Hematopoietic multipotent progenitor cell treated with erythropoietin and hydrocortisone succinate and interleukin-3 and kit ligand, for 4 days (in vitro differentiated cells): ENCODE measurements at regions not wholly inside any gene's neighbourhood (a gene's known extent, or its start where the extent isn't known, plus 50 kb on each side); places are given as distances from the start of the nearest gene placed in this dataset.

Experiments
- DNase-seq: peaks from one replicate; pipeline ENCODE4 v3.0.0-alpha.2; 2015

DNA sequence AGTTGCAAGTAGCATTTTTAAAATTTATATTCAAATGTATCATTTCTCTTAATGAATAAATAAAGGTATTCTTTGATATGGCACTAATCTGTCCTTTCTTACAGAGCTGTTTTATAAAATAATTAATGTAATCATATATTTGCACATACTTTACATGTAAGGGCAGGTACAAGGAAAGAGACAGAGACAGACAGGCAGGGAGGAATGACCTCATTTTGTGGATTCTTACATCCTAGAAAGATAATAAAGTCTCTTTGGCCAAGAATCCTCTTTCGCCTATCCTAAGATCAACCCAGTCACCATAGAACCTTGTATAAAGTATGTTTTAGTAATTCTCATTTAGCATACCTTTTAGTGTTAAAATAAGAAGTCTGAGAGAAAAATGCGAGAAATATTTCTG, 98.5 kb upstream of the CTSO start:
- no peak for DNase-seq

DNA sequence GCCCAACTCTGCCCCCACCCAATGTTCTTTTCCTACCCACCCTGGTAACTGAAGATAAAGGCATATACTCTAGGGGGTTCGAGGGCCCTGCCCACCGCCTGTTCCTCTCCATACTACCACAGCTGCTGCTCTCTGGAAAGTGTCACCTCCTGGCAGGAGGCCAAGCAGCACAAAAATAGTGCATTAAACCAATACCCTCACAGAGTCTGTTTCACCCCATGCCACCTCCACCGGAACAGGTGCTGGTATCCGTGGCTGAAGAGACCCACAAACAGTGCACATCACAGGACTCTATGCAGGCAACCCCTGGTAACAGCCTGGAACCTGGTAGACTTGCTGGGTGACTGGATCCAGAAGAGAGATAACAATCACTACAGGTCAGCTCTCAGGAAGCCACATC, 85.1 kb upstream of the CTSO start:
- peak; percentile 34 for DNase-seq

DNA sequence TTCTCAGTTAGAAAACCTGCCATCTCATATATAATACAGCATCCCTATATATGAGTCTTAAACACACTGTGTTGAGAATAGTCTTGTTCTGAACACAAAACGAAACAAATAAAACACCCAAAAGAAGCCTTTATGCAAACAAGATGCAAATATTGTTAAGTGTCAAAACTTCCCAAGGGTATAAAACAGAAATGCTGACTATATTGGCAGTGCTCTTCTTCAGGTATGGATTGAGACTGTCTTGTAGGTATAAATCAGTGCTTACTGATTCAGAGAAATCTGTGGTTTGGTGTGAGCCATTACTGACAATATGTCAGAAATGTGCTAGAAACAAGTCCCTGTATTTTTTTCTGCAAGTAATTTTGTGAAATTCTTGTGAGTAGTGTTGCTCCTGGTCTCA, 82.8 kb upstream of the CTSO start:
- no peak for DNase-seq

DNA sequence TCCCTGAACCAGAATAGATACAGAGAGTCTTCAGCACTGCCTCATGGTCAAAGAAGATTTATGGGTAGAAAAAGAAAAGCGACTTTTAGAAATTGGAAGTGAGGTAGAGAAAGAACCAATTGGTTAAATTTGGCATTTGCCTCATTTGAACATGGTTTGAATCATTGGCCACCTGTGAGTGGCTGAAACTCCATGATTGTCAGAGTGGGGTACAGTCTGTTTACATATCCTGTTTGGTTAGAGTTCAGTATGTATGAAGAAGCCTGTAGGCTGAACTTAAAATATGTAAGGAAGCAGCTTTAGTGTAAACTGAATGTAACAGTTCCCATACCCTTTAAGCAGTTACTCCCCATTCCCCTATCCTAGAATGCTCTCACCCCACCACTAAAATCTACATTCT, 76.0 kb upstream of the CTSO start:
- no peak for DNase-seq

DNA sequence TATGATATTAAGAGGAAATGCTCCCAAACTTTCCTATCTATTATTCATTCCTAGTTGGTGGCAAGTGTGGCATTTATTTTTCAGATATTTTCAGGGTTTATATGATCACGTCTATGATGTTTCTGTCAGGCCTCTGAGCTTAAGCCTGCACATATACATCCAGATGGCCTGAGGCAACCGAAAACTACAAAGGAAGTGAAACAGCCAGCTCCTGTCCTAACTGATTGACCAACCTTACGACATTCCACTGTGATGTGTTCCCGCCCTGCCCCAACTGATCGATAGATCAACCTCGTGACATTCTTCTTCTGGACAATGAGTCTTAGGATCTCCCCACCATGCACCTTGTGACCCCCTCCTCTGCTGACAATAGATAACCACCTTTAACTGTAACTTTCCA, 67.6 kb upstream of the CTSO start:
- DNase-seq = no peak

DNA sequence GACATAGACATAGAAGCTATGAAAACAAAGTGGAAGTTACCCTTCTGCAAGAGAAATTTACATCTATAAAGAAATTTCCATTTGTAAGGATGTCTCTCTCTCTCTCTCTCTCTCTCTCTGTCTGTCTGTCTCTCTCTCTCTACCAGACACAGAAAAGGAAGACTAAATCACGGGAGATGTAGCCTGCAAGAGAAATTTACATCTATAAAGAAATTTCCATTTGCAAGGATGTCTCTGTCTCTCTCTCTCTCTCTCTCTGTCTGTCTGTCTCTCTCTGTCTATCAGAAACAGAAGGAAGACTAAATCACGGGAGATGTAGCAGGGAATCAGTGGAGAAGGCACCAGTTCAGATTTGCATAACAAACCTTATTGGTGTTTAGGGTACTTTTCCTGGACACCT, 65.6 kb upstream of the CTSO start:
- DNase-seq = no peak

DNA sequence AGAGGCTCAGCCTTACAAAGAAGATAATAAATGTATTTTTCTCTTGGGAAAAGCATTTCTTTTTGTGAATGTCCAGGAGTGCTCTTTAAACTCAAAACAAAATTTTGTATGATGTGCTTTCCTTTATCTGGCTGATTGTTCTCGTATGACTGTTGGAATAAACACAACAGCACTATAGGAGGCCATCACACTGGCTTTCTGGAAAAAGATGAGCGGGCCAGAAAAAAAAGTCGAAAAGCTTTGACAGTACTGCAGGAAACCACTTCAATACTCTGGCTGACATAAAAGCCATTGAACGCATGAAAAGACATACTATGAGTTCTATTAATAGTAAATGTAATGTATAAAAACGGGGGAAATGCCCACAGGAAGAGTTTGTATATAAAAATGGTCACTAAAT, 64.7 kb upstream of the CTSO start:
- no peak for DNase-seq

DNA sequence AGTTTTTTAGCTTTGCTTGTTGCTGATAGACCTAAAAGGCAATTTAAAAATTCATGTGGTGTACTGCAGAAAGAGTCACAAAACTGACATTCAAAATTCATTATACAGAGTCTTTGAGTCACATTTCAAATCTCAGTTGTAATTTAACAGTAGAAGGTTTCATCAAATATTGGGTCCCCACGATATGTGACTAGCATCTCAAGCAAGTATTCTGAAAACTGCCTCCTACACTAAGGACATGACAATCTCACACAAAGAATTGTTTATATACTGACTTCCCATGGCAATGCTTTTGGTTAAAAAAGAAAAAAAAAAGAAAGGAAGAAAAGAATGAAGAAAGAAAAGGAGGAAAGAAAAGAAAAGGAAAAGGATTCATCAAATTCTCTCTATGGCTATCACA, 62.1 kb upstream of the CTSO start:
- DNase-seq = no peak

DNA sequence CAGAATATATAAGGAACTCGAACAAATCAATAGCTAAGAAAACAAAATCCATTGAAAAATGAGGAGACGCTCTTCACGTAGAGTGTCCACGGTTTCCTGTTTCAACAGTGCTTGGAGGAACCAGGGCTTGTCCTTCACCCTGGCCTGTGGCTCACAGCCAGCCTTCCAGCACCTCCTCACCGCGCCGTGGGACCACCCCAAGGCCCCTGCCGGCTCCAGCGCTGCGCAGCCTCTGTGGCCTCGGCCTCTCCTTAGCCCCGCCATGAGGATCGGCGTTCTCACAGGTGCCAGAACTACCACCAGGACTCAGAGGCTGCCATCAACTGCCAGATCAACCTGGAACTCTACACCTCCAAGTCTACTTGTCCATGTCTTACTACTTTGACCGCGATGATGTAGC, 52.5 kb upstream of the CTSO start:
- no peak for DNase-seq
